GM12878 (cell line): ENCODE measurements at regions not wholly inside any gene's neighbourhood (a gene's known extent, or its start where the extent isn't known, plus 50 kb on each side); places are given as distances from the start of the nearest gene placed in this dataset.
"Not testable (repeated sequence)": the region's sequence is repeated elsewhere in the genome, so short reads cannot be mapped to it uniquely, and the experiment has no call there.

Experiments used
- ATAC-seq: fragments of 200-7000 bp; cut with Tn5 transposase; 3 replicates; pipeline ENCODE4 v1.9.1; 2020; ENCODE audit warnings: mild to moderate bottlenecking, moderate library complexity
- BruUV-seq: library from RNA; stranded (reverse); fragments of 400-500 nt; replicated peaks from 2 replicates; lab custom pipeline; 2021; lab: Mats Ljungman, UMichigan
- CTCF ChIA-PET: fragments of 300-600 bp; sonication (Branson Sonifier 250); formaldehyde crosslinking; extraction: SDS; loops from one replicate; lab custom pipeline; 2021; ENCODE audit warnings: inconsistent platforms; lab: Yijun Ruan, JAX
- POLR2A ChIA-PET: fragments of 350-600 bp; formaldehyde crosslinking; extraction: SDS; loops from one replicate; lab custom pipeline; 2021; ENCODE audit warnings: inconsistent platforms; lab: Charles Lee
- RAD21 ChIA-PET: fragments of 300-600 bp; sonication (Branson Sonifier 250); formaldehyde crosslinking; loops from one replicate; lab custom pipeline; 2023; ENCODE audit warnings: antibody characterized with exemption; ENCODE audit not compliant: unreplicated experiment; lab: Charles Lee
- SMC1A ChIA-PET: fragments of 300-600 bp; sonication (Branson Sonifier 250); formaldehyde crosslinking; loops from one replicate; lab custom pipeline; 2023; ENCODE audit not compliant: unreplicated experiment, uncharacterized antibody; lab: Charles Lee
- DNase-seq: peaks from one replicate; pipeline ENCODE4 v3.0.0-alpha.2; 2011; ENCODE audit warnings: low read depth, low spot score
- FAIRE-seq: peaks from 3 replicates; lab custom pipeline; 2011; peaks lifted over from hg19 to GRCh38; lab: Jason Lieb, UNC
- H2AFZ ChIP-seq: 2 replicates; pipeline ENCODE4 v1.6.0; 2011; ENCODE audit warnings: low read depth, low read length, control low read depth; ENCODE audit not compliant: control insufficient read depth
- H3K27ac ChIP-seq: 2 replicates; pipeline ENCODE4 v1.5.1; 2011; ENCODE audit warnings: control low read depth; ENCODE audit not compliant: control insufficient read depth, insufficient read depth
- H3K27me3 ChIP-seq, 2 experiments: replicated peaks in 1 of 2; 2 replicates each; pipeline versions ENCODE4 v1.6.0 to v1.6.1; 2011; ENCODE audit warnings: low read length in 1 of 2; ENCODE audit not compliant: control insufficient read depth in 2 of 2, insufficient read depth in 2 of 2
- H3K36me3 ChIP-seq, 2 experiments: 2 replicates each; pipeline ENCODE4 v1.5.1; 2011; ENCODE audit warnings: low read length in 1 of 2; ENCODE audit not compliant: control insufficient read depth in 2 of 2, insufficient read depth in 2 of 2
- H3K4me1 ChIP-seq: 2 replicates; pipeline ENCODE4 v1.6.1; 2011; ENCODE audit warnings: mild to moderate bottlenecking, low read length, moderate library complexity, mixed read lengths; ENCODE audit not compliant: control insufficient read depth, insufficient read depth
- H3K4me2 ChIP-seq: 2 replicates; pipeline ENCODE4 v1.6.0; 2011; ENCODE audit warnings: control low read depth; ENCODE audit not compliant: control insufficient read depth, insufficient read depth
- H3K4me3 ChIP-seq: fragments of 200-600 bp; sonication (generic); 2 replicates; pipeline ENCODE4 v1.5.1; 2016
- H3K79me2 ChIP-seq: 2 replicates; pipeline ENCODE4 v1.6.0; 2011; ENCODE audit warnings: low read length; ENCODE audit not compliant: control insufficient read depth, insufficient read depth
- H3K9ac ChIP-seq: 2 replicates; pipeline ENCODE4 v1.8.0; 2011; ENCODE audit warnings: low read length, control low read depth, mixed read lengths; ENCODE audit not compliant: control insufficient read depth, insufficient read depth
- H3K9me3 ChIP-seq: replicated peaks from 3 replicates; pipeline ENCODE4 v1.5.1; 2011; ENCODE audit warnings: mild to moderate bottlenecking, low read length; ENCODE audit not compliant: control insufficient read depth, insufficient read depth
- H4K20me1 ChIP-seq: 2 replicates; pipeline ENCODE4 v1.6.0; 2011; ENCODE audit not compliant: control insufficient read depth, insufficient read depth
- CEBPB ChIP-seq, 2 experiments: fragments of 150-350 bp in 1 of 2; IDR thresholded peaks; 2 replicates each; pipeline ENCODE4 v1.6.1; 2012 to 2014; ENCODE audit warnings: low read depth in 2 of 2, low read length in 2 of 2, borderline replicate concordance in 1 of 2, inconsistent platforms in 1 of 2
- ETV6 ChIP-seq, 2 experiments: fragments of 450-650 bp in 1 of 2; IDR thresholded peaks in 1 of 2; conservative IDR thresholded peaks in 1 of 2; 2 replicates each; pipeline ENCODE4 v1.6.1; 2014; ENCODE audit warnings: antibody characterized with exemption in 1 of 2, borderline replicate concordance in 1 of 2, low read depth in 1 of 2, mild to moderate bottlenecking in 1 of 2, moderate library complexity in 1 of 2
- FOXM1 ChIP-seq: IDR thresholded peaks from 2 replicates; pipeline ENCODE4 v1.6.1; 2012; ENCODE audit warnings: low read depth, mild to moderate bottlenecking, inconsistent platforms, low read length, moderate library complexity
- MEF2A ChIP-seq: IDR thresholded peaks from 2 replicates; pipeline ENCODE4 v1.6.1; 2011; ENCODE audit warnings: low read depth, mild to moderate bottlenecking, low read length, moderate library complexity; ENCODE audit not compliant: insufficient read depth
- STAT3 ChIP-seq: IDR thresholded peaks from 2 replicates; pipeline ENCODE4 v1.6.1; 2011; ENCODE audit warnings: low read depth, low read length, improper control_type of control experiment
- ZNF207 ChIP-seq: fragments of 450-650 bp; IDR thresholded peaks from 2 replicates; pipeline ENCODE4 v1.6.1; 2014; ENCODE audit warnings: antibody characterized with exemption, mild to moderate bottlenecking, borderline replicate concordance
- WGBS: methylation state at CpG from one replicate; pipeline ENCODE4 v1.1.6; 2016; ENCODE audit warnings: low lambda C conversion rate; ENCODE audit not compliant: insufficient replicate concordance, insufficient coverage; ENCODE audit errors: missing lambda C conversion rate; 5-methylcytosine and 5-hydroxymethylcytosine counted together
- in situ Hi-C: fragments of 300-500 bp; cut with MboI; formaldehyde crosslinking; loops from 9 replicates; pipeline ENCODE4 v1.14.3; 2018; ENCODE audit warnings: mixed read lengths
- intact Hi-C: fragments of 100-400 bp; cut with micrococcal nuclease; formaldehyde crosslinking; loops from one replicate; pipeline ENCODE4 v1.14.2; 2022; ENCODE audit not compliant: unreplicated experiment
- TF ChIP-seq, protein P1 (sequence below): fragments of 450-650 bp; IDR thresholded peaks from 2 replicates; pipeline ENCODE4 v1.6.1; 2017; ENCODE audit warnings: mild to moderate bottlenecking, moderate library complexity

DNA sequence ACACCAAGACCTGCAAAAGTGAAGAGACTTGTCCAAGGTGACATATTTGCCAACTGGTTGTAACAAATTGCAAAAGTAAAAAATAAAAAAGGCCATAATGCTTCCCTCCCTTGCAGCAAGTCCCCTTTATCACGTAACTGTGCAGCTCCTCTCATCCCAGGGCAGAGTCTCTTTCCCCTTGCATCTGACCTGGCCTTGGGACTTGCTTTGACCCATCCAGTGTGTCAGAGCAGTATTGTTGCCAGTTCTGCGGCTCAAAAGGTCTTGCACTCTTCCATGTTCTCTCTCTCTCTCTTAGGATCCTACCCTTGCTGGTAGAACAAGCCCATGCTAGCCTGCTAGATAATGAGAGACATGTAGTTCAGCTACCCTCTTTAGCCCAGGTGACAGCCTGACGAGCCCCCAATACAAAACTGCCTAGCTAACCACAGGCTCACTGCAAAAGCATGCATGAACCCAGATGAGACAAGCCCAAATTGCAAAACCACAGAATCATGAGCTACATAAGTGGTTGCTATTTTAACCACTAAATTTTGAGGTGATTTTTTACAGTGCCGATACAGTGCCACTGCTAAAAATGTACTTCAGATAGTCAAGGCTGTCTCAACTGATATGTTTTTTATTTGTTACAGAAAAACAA is 289.5 kb upstream of the PPARGC1A start (continued):
- TF ChIP-seq, protein P1, sequence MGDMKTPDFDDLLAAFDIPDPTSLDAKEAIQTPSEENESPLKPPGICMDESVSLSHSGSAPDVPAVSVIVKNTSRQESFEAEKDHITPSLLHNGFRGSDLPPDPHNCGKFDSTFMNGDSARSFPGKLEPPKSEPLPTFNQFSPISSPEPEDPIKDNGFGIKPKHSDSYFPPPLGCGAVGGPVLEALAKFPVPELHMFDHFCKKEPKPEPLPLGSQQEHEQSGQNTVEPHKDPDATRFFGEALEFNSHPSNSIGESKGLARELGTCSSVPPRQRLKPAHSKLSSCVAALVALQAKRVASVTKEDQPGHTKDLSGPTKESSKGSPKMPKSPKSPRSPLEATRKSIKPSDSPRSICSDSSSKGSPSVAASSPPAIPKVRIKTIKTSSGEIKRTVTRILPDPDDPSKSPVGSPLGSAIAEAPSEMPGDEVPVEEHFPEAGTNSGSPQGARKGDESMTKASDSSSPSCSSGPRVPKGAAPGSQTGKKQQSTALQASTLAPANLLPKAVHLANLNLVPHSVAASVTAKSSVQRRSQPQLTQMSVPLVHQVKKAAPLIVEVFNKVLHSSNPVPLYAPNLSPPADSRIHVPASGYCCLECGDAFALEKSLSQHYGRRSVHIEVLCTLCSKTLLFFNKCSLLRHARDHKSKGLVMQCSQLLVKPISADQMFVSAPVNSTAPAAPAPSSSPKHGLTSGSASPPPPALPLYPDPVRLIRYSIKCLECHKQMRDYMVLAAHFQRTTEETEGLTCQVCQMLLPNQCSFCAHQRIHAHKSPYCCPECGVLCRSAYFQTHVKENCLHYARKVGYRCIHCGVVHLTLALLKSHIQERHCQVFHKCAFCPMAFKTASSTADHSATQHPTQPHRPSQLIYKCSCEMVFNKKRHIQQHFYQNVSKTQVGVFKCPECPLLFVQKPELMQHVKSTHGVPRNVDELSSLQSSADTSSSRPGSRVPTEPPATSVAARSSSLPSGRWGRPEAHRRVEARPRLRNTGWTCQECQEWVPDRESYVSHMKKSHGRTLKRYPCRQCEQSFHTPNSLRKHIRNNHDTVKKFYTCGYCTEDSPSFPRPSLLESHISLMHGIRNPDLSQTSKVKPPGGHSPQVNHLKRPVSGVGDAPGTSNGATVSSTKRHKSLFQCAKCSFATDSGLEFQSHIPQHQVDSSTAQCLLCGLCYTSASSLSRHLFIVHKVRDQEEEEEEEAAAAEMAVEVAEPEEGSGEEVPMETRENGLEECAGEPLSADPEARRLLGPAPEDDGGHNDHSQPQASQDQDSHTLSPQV: no peak
- no peak for TF ChIP-seq MEF2A
- TF ChIP-seq FOXM1: no peak
- TF ChIP-seq ETV6 (conservative IDR thresholded peaks at IDR 0.05 in 1 of 2, IDR thresholded peaks at IDR 0.05 in 1 of 2; ENCODE audit: borderline replicate concordance in 1 of 2, low read depth in 1 of 2): no peak
- no peak for TF ChIP-seq STAT3
- no peak for TF ChIP-seq ZNF207
- TF ChIP-seq CEBPB (IDR thresholded peaks at IDR 0.05; ENCODE audit: borderline replicate concordance in 1 of 2, low read depth in 2 of 2, low read length in 2 of 2): no peak

DNA sequence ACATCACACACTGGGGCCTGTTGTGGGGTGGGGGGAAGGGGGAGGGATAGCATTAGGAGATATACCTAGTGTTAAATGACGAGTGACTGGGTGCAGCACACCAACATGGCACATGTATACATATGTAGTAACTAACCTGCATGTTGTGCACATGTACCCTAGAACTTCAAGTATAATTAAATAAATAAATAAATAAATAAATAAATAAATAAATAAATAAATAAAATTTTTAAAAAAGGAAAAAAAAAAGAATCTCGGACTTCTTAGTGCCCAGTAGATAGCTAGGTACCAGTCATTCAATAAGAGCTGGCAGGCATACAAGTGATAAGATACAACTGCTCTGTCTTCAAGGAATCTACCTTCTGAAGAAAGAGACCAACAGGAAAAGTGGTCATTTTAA is 287.6 kb upstream of the PPARGC1A start:
- WGBS: 0% methylated on average over 2 of the region's 2 CpGs
- H3K4me2 ChIP-seq, H3K79me2 ChIP-seq, CTCF ChIA-PET, H2AFZ ChIP-seq, H3K4me3 ChIP-seq, RAD21 ChIA-PET, in situ Hi-C loops, H3K27me3 ChIP-seq, FAIRE-seq, BruUV-seq, H3K27ac ChIP-seq, POLR2A ChIA-PET, H4K20me1 ChIP-seq, H3K36me3 ChIP-seq, DNase-seq, H3K9me3 ChIP-seq, intact Hi-C loops, ATAC-seq, H3K4me1 ChIP-seq, H3K9ac ChIP-seq: not testable (repeated sequence)
- SMC1A ChIA-PET: interaction anchor here (0.6 kb wide), 1 partner anchor 15 kb away, joined by 3 read pairs; no protein-coding TSS in a partner anchor
